H1 (cell line): ENCODE measurements at regions not wholly inside any gene's neighbourhood (a gene's known extent, or its start where the extent isn't known, plus 50 kb on each side); places are given as distances from the start of the nearest gene placed in this dataset.

Source experiments
- CTCF ChIA-PET: fragments of 300-600 bp; sonication (Branson Sonifier 250); formaldehyde crosslinking; loops from one replicate; lab custom pipeline; 2021; ENCODE audit not compliant: partially characterized antibody; lab: Charles Lee
- POLR2A ChIA-PET: fragments of 300-600 bp; sonication (Branson Sonifier 250); formaldehyde crosslinking; loops from one replicate; lab custom pipeline; 2021; ENCODE audit warnings: inconsistent platforms; ENCODE audit not compliant: partially characterized antibody; lab: Charles Lee
- DNase-seq, 2 experiments: peaks; one replicate each; pipeline versions ENCODE4 v3.0.0 to v3.0.0-alpha.2; 2010 to 2022; ENCODE audit warnings: low spot score in 2 of 2, low read depth in 1 of 2, mixed read lengths in 1 of 2
- FAIRE-seq: peaks from 2 replicates; lab custom pipeline; 2011; peaks lifted over from hg19 to GRCh38; lab: Jason Lieb, UNC
- H2AFZ ChIP-seq: 2 replicates; pipeline ENCODE4 v1.8.1; 2012; ENCODE audit warnings: low read length, inconsistent platforms
- H2AK5ac ChIP-seq: 2 replicates; pipeline ENCODE4 v1.6.1; 2013; ENCODE audit warnings: low read depth, low read length
- H2BK120ac ChIP-seq: replicated peaks from 2 replicates; pipeline ENCODE3; 2013; ENCODE audit warnings: low read depth, low read length, inconsistent platforms
- H2BK12ac ChIP-seq: 2 replicates; pipeline ENCODE4 v1.6.1; 2013; ENCODE audit warnings: low read depth, low read length
- H2BK15ac ChIP-seq: 2 replicates; pipeline ENCODE4 v1.6.1; 2013; ENCODE audit warnings: low read length
- H2BK20ac ChIP-seq: 2 replicates; pipeline ENCODE4 v1.6.1; 2013; ENCODE audit warnings: low read length
- H2BK5ac ChIP-seq: 2 replicates; pipeline ENCODE4 v1.6.1; 2013; ENCODE audit warnings: low read depth, low read length
- H3K14ac ChIP-seq: 2 replicates; pipeline ENCODE4 v1.6.1; 2013; ENCODE audit warnings: inconsistent platforms; ENCODE audit not compliant: insufficient read length
- H3K18ac ChIP-seq: 2 replicates; pipeline ENCODE4 v1.6.1; 2013; ENCODE audit warnings: low read length; ENCODE audit errors: extremely low read depth
- H3K23ac ChIP-seq: 2 replicates; pipeline ENCODE4 v1.6.1; 2013; ENCODE audit warnings: inconsistent platforms; ENCODE audit not compliant: insufficient read length
- H3K23me2 ChIP-seq: 2 replicates; pipeline ENCODE4 v1.6.1; 2013; ENCODE audit warnings: low read depth, low read length
- H3K27ac ChIP-seq: 2 replicates; pipeline ENCODE4 v1.6.1; 2011; ENCODE audit warnings: low read depth, low read length, inconsistent platforms
- H3K27me3 ChIP-seq, 4 experiments: replicated peaks in 1 of 4; 1 replicate in 1 of 4; 2 replicates in 3 of 4; pipeline versions ENCODE4 v1.6.1 to v1.8.1; 2011 to 2013; ENCODE audit warnings: low read length in 3 of 4, mild to moderate bottlenecking in 3 of 4, inconsistent platforms in 2 of 4, mixed read lengths in 2 of 4, moderate library complexity in 1 of 4; ENCODE audit not compliant: control insufficient read depth in 3 of 4, insufficient read depth in 3 of 4; ENCODE audit errors: extremely low read depth in 1 of 4
- H3K36me3 ChIP-seq, 4 experiments: 2 replicates each; pipeline versions ENCODE4 v1.6.1 to v1.8.1; 2011 to 2013; ENCODE audit warnings: mild to moderate bottlenecking in 4 of 4, low read length in 3 of 4, moderate library complexity in 2 of 4, control low read depth in 1 of 4, inconsistent platforms in 1 of 4; ENCODE audit not compliant: insufficient read depth in 4 of 4, control insufficient read depth in 2 of 4
- H3K4ac ChIP-seq: replicated peaks from 2 replicates; pipeline ENCODE3; 2013; ENCODE audit warnings: low read length, low read depth, mixed read lengths, inconsistent platforms; ENCODE audit not compliant: insufficient read length
- H3K4me1 ChIP-seq, 4 experiments: replicated peaks in 1 of 4; 1 replicate in 1 of 4; 2 replicates in 3 of 4; pipeline versions ENCODE4 v1.6.1 to v1.8.1; 2011 to 2013; ENCODE audit warnings: low read length in 3 of 4, inconsistent platforms in 2 of 4, mixed read lengths in 1 of 4; ENCODE audit not compliant: insufficient read depth in 4 of 4, control insufficient read depth in 3 of 4
- H3K4me2 ChIP-seq, 2 experiments: 2 replicates each; pipeline versions ENCODE4 v1.6.1 to v1.8.1; 2011 to 2013; ENCODE audit warnings: low read depth in 2 of 2, low read length in 2 of 2, control low read depth in 1 of 2, inconsistent platforms in 1 of 2, mild to moderate bottlenecking in 1 of 2; ENCODE audit not compliant: insufficient read depth in 1 of 2
- H3K4me3 ChIP-seq, 4 experiments: fragments of 200-600, 300-600 bp in 1 of 4; sonication (generic), shearing (Covaris generic), sonication (Bioruptor Twin) in 1 of 4; 2 replicates each; pipeline versions ENCODE4 v1.5.1 to v1.8.1; 2011 to 2016; ENCODE audit warnings: low read length in 4 of 4, low read depth in 3 of 4, control low read depth in 2 of 4, inconsistent platforms in 2 of 4, mild to moderate bottlenecking in 2 of 4, mixed read lengths in 1 of 4, moderate library complexity in 1 of 4; ENCODE audit not compliant: insufficient read depth in 2 of 4; ENCODE audit errors: extremely low read depth in 1 of 4
- H3K56ac ChIP-seq: replicated peaks from 2 replicates; pipeline ENCODE3; 2013; ENCODE audit warnings: low read depth, mild to moderate bottlenecking, mixed read lengths, low read length, inconsistent platforms; ENCODE audit not compliant: insufficient read length
- H3K79me1 ChIP-seq: 2 replicates; pipeline ENCODE4 v1.6.1; 2013; ENCODE audit warnings: low read depth, low read length, control low read depth
- H3K79me2 ChIP-seq, 2 experiments: 2 replicates each; pipeline versions ENCODE4 v1.6.1 to v1.8.1; 2012 to 2013; ENCODE audit warnings: low read length in 2 of 2, mild to moderate bottlenecking in 2 of 2, inconsistent platforms in 1 of 2; ENCODE audit not compliant: insufficient read depth in 2 of 2, control insufficient read depth in 1 of 2
- H3K9ac ChIP-seq, 4 experiments: replicated peaks in 1 of 4; 1 replicate in 1 of 4; 2 replicates in 3 of 4; pipeline versions ENCODE4 v1.6.1 to v1.8.1; 2011 to 2013; ENCODE audit warnings: low read depth in 3 of 4, low read length in 3 of 4, control low read depth in 2 of 4, mild to moderate bottlenecking in 2 of 4, moderate library complexity in 2 of 4, inconsistent platforms in 1 of 4; ENCODE audit errors: extremely low read depth in 1 of 4
- H3K9me3 ChIP-seq, 2 experiments: 2 replicates each; pipeline versions ENCODE4 v1.6.1 to v1.8.1; 2012 to 2013; ENCODE audit warnings: mild to moderate bottlenecking in 2 of 2, moderate library complexity in 2 of 2, control low read depth in 1 of 2, inconsistent platforms in 1 of 2, low read depth in 1 of 2, low read length in 1 of 2, mixed read lengths in 1 of 2; ENCODE audit not compliant: insufficient read depth in 2 of 2
- H4K20me1 ChIP-seq, 2 experiments: replicated peaks in 1 of 2; 2 replicates each; pipeline versions ENCODE3 to v1.8.1; 2011 to 2013; ENCODE audit warnings: inconsistent platforms in 2 of 2, low read length in 2 of 2, mild to moderate bottlenecking in 1 of 2; ENCODE audit not compliant: insufficient read depth in 2 of 2, control insufficient read depth in 1 of 2
- H4K5ac ChIP-seq: 2 replicates; pipeline ENCODE4 v1.6.1; 2013; ENCODE audit warnings: low read length, low read depth, mixed read lengths, inconsistent platforms; ENCODE audit not compliant: insufficient read length
- H4K8ac ChIP-seq: 2 replicates; pipeline ENCODE4 v1.8.0; 2013; ENCODE audit warnings: mild to moderate bottlenecking, moderate library complexity, low read length, inconsistent platforms; ENCODE audit not compliant: insufficient read depth; ENCODE audit errors: extremely low read depth
- H4K91ac ChIP-seq: replicated peaks from 2 replicates; pipeline ENCODE3; 2013; ENCODE audit warnings: low read length, mixed read lengths, inconsistent platforms; ENCODE audit not compliant: insufficient read length
- KDM1A ChIP-seq: fragments of 200-600, 300-600 bp; sonication (generic); IDR thresholded peaks from 2 replicates; pipeline ENCODE4 v1.7.1; 2016; ENCODE audit warnings: mild to moderate bottlenecking, low read length, borderline replicate concordance
- POLR2AphosphoS5 ChIP-seq: IDR thresholded peaks from 2 replicates; pipeline ENCODE4 v1.6.1; 2011; ENCODE audit warnings: low read depth, low read length
- SIRT6 ChIP-seq: IDR thresholded peaks from one replicate; pipeline ENCODE4 v1.7.1; 2012; ENCODE audit warnings: low read length, inconsistent platforms
- YY1 ChIP-seq: IDR thresholded peaks from 2 replicates; pipeline ENCODE4 v1.6.1; 2011; ENCODE audit warnings: low read depth, mild to moderate bottlenecking, low read length
- ZNF274 ChIP-seq: IDR thresholded peaks from 2 replicates; pipeline ENCODE4 v1.7.0; 2012; ENCODE audit warnings: low read length, borderline replicate concordance; ENCODE audit errors: extremely low read depth
- WGBS, 2 experiments: shearing (Covaris generic) in 1 of 2; methylation state at CpG; one replicate each; pipeline versions ENCODE4 v1.1.6 to v1.1.7; 2013 to 2015; ENCODE audit warnings: low lambda C conversion rate in 2 of 2, mixed read lengths in 2 of 2, inconsistent platforms in 1 of 2, low coverage in 1 of 2, missing lambda C conversion rate in 1 of 2; ENCODE audit not compliant: insufficient replicate concordance in 2 of 2, insufficient coverage in 1 of 2, insufficient read length in 1 of 2; ENCODE audit errors: extremely low coverage in 1 of 2, missing lambda C conversion rate in 1 of 2; 5-methylcytosine and 5-hydroxymethylcytosine counted together

DNA sequence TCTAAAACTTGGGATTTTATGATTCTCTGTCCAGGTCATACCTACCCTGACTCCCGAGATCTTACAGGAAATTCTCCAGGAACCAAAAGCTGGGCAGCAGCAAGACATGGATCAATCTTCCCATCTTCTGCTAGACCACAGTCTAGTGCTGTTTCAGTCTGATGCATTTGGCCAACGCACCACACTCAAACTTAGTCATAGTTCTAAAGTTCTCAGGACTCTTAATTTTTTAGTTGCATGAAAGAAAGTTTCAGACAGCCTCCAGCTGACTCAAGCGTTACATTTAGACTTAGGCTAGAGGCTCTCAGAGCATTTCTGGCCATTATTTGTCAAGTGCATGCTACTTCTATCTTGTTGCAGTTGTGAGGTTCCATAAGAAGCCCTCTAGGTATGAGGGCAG, 230.1 kb upstream of the CCDC150 start:
- WGBS, 2 experiments: 97% methylated on average over 3 of the region's 3 CpGs; no CpG with 5 or more reads in 1 of the 2 experiments
- Histone ChIP-seq H3K23me2 (no peaks in the 10 kb centered on the region), H4K20me1 (no peaks in the 10 kb centered on the region), H3K27ac (no peak overlapping the region), H3K9me3 (no peaks in the 10 kb centered on the region), H3K4me2 (no peak overlapping the region), H2BK5ac (no peak overlapping the region), H2AFZ (no peak overlapping the region), H3K36me3 (no peaks in the 10 kb centered on the region), H2BK120ac (no peak overlapping the region), H3K79me2 (no peaks in the 10 kb centered on the region), H2BK15ac (no peak overlapping the region), H3K56ac (no peak overlapping the region), H4K8ac (no peak overlapping the region), H3K79me1 (no peaks in the 10 kb centered on the region), H2BK12ac (no peak overlapping the region), H3K4me1 (no peaks in the 10 kb centered on the region), H3K18ac (no peak overlapping the region), H3K27me3 (no peaks in the 10 kb centered on the region), H2BK20ac (no peak overlapping the region), H3K4me3 (no peak overlapping the region), H3K9ac (no peak overlapping the region), H3K4ac (no peak overlapping the region), H3K14ac (no peak overlapping the region), H2AK5ac (no peak overlapping the region), H4K5ac (no peak overlapping the region), H4K91ac (no peak overlapping the region), H3K23ac (no peak overlapping the region)
- FAIRE-seq: no peak
- ChIA-PET CTCF (no interaction called here), POLR2A (no interaction called here)
- no peak for DNase-seq
- TF ChIP-seq KDM1A (no peak), YY1 (no peak), SIRT6 (no peak), POLR2AphosphoS5 (no peak), ZNF274 (no peak)
